Ammon's horn (tissue), 1 donor: ENCODE measurements at regions not wholly inside any gene's neighbourhood (a gene's known extent, or its start where the extent isn't known, plus 50 kb on each side); places are given as distances from the start of the nearest gene placed in this dataset.
"Not testable (repeated sequence)": the region's sequence is repeated elsewhere in the genome, so short reads cannot be mapped to it uniquely, and the experiment has no call there.

Experiments
- DNase-seq: peaks from one replicate; pipeline ENCODE4 v3.0.0-alpha.2; 2016; ENCODE audit warnings: low spot score

DNA sequence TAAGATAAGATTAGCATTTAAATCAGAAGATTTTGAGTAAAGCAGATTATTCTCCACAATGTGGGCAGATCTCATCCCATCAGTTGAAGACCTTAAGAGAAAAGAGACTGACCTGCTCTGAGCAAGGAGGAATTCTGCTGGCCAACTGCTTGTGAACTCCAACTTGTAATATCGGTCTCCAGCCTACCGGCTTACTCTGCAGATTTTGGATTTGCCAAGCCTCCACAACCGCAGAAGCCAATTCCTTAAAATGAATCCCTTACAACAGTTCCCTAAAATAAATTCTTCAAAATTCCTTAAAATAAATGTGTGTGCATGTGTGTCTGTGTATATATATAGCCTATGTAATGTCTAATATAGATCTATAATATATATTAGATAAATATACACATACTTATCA is 107.4 kb upstream of the KLF13 start:
- no peak for DNase-seq

DNA sequence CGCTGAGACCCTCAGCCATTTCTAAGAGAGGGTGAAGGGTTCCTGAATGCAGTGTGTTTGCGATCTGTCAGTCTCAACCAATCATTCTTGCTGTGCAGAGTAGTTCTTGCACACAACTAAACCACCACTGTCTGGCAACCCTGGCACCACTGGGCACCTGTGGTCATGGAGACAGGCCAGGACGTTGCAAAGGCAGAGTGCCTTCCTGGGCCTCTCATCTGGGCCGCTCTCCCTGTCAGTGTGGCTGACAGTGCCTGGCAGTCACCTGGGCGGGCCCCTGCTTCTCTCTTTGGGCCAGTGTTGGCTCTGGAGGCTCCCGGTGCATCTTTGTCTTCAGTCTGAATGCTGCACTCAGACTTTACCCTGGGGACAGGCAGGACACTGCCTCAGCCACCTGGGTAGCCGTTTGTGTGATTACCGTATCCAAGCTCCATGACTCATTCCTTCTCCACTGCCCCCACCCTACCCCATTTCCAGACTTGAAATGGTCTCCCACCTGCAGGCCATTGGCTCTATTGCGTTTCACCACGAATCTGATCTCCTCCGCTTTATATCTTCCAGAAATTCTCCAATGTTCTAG is 104.6 kb upstream of the KLF13 start:
- DNase-seq: no peak

DNA sequence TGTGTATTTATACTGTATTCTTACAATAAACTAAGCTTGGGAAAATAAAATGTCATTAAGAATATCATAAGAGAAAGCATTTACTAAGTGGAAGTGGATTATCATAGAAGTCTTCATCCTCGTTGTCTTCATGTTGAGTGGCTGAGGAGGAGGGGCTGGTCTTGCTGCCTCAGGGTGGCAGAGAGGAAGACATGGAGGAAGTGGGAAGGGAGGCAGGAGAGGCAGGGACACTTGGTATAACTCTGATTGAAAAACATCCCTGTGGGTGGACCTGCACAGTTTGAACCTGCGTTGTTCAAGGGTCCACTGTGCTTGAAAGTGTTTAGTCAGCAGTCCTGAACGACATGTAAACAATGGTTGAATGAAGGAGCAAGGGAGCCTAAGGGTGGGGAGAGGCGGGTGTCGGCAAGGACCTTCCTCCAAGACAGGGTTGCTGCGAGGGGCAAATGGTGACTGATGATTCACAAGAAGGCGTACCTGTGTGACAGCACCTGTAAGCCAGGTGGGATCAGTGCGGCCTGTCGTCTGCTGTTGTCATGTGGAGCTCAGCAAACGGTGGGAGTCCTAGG is 103.8 kb upstream of the KLF13 start:
- peak; percentile 28 for DNase-seq

DNA sequence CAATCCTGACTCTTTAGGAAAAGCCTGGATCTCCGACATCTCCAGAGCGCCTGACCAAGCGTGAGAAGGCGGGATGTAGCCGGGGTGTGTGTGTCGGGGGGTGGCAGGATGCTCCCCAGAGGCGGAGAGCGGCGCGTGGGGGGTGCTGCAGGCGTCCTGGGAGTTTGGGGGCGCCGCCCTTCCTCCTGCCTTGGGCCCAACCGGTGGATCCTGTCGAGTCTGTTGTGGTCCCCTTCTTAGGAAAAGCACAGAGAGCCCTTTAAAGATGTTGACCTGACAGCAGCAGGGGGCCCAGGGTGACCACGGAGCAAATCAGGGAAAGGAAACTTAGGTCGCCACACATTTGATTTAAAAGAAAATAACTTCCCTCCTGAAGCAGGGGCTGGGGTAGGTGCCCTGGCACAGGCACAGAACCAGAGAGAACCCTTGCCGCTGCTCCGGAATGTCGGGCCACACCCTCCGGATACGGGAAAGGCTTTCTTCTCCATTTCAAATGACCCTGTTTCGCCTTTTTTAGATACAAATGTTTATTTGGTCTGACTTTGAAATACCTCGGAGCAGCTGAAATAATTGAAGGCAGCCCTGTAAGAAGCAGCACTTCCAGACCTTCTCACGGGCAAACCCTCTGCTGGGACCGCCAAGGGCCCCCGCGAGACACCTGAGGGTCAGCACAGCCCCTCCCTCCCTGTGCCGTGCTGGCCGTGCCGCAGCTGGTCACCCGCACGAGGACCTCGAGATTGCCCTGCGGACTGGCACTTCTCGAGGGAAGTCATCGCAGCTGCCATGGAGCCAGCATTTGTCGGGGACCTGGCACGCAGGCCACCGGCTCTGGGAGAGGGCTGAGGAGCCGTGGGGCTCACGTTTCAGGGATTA is 102.9 kb upstream of the KLF13 start:
- DNase-seq: peak; percentile 25

DNA sequence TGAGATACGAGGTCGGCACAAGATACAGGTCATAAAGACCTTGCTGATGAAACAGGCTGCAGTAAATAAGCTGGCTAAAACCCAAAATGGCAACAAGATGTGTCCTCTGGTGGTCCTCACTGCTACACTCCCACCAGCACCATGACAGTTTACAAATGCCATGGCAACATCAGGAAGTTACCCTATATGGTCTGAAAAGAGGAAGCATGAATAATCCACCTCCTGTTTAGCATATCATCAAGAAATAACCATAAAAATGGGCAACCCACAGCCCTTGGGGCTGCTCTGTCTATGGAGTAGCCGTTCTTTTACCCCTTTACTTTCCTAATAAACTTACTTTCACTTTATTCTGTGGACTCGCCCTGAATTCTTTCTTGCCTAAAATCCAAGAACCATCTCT is 102.0 kb upstream of the KLF13 start:
- DNase-seq: not testable (repeated sequence)

DNA sequence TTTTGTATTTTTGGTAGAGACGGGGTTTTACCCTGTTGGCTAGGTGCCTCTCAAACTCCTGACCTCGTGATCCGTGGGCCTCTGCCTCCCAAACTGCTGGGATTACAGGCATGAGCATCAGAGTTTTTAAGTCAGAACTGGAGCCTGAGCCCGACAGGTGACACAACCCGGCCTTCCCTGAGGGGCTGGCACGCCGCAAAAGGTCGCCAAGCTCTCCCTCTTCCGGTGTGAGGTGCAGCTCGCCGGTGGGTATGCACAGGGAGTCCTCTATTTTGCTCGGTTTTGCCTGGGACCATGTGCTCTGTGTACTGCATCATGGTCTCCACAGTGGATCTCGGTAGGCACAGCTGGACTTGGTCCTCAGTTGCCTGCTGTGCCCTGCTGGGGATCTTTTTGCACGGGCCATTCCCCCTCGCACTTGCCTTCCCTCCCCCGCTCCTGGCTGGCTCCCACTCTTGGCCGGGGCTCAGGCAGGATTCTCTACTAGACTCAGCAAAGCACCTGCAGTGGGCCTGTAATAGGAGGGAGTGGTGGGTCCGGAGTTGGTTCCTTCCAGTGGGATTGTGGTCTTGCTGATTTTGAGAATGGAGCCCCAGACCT is 101.2 kb upstream of the KLF13 start:
- DNase-seq: no peak

DNA sequence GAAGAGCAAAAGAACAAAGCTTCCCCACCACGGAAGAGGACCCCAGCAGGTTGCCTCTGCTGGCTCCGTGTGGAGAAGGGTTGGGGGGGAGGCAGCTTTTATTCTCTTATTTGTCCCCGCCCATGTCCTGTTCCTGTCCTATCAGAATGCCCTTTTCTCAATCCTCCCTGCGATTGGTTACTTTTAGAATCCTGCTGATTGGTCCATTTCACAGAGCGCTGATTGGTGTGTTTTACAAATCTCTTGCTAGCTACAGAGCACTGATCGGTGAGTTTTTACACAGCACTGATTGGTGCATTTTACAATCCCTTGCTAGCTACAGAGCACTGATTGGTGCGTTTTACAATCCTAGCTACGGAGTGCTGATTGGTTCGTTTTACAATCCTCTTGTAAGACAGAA is 100.6 kb upstream of the KLF13 start:
- no peak for DNase-seq

DNA sequence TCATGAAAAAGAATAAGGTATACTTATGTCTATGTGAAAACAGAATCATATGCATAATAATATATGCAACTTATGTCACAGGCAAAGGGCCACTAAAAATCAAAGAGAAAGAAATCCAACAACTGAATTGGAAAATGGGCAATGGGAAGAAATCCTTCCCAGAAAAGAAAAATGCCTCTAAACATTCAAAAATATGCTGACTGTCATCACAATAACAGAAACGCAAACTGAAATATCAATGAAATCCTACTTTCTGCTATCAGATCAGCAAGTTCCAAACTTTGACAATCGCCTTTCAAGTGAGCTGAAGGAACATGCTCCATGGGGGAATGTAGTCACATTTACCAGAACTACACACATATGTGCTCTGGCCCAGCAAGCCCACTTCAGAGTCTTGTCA is 99.4 kb upstream of the KLF13 start:
- DNase-seq: no peak

DNA sequence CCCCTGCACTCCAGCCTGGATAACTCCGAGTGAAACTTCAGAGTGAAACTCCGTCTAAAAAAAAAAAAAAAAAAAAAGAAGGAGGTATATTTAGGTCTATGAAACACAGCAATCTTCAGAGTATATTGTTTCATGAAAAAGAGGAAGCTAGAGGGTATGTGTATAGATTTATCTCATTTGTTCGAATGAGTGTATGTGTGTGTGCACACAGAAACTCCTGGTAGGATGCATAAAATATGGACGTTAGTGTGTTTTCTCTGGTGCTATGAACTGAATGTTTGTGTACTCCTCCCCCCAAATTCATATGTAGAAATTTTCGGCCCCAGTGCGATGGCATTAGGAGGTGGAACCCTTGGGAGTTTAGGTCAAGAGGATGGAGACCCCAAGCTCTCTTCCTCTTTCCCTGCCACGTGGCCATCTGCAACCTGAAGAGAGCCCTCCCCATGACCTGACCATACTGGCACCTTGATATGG is 98.6 kb upstream of the KLF13 start:
- no peak for DNase-seq

DNA sequence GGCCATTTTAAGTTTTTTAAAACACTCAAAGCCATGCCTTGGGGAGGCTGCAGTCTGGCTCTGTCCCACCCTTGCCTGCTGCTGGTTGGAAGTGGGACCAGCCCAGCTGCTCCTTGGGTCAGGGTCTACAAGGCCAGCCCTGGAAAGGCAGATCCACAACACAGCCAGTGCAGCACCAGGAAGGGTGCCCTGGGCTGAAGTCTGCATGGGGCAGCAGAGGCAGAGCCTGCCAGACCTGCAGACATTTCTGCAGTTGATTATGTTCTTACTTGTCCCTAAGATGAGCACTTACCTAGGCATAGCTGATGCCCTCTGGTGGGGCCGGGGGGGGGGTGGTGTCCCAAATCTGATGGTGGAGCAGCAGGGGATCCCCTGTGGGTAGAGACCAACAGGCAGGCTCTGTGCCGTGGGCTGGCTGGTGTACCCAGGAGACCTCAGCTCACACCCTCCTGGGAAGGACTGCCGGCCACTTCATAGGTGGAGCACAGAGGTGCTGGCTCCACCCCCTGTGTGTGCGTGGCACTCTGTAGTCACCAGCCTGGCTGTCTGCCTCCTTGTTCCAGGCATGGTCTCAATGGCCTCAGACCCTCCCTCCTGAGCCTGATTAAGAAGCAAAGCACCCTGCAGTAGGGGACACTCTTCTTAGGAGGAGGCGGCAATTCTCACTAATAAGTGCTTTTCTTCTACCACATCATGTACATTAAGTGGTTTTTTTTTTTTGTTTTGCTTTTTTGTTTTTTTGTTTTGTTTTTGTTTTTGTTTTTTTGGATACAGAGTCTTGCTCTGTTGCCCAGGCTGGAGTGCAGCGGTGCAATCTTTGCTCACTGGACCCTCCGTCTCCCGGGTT is 97.4 kb upstream of the KLF13 start:
- DNase-seq: no peak

DNA sequence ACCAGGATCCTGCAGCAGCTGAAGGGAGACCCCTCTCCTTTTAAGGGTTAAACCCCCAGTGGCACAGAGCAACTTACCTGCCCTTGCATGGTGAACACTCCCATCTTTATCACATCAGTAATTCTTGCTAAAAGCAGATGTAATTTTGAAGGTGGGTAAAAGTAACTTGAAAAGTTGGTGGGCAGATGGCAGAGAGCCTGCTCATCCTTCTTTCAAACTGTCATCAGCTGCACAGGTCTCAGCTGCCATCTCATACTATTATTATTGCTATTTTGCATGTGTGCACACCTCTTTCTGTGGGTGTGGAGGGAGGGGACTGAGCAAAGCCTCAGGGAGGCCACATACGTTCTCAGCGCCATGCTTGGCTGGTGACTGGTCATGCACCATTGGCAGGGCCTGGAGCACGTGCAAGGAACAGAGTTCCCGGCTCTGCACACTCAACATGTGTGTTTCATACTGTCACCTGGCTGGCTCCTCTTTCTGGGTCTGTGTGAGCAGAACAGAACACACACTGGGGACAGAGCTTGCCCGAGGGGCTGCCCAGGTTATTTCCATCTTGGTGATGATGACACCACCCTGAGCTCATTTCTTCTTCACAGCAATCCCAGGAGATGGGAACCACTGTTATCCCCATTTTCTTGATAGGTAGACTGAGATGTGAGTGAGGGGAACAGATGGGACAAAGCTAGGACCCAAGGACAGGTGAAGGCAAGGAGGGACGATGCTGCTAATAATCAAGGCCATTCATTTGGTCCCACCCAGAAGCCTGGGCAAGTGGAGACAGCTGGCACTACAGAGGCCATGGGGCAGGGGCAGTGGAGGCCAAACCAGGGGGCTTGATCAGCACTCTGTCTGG is 95.8 kb upstream of the KLF13 start:
- no peak for DNase-seq

DNA sequence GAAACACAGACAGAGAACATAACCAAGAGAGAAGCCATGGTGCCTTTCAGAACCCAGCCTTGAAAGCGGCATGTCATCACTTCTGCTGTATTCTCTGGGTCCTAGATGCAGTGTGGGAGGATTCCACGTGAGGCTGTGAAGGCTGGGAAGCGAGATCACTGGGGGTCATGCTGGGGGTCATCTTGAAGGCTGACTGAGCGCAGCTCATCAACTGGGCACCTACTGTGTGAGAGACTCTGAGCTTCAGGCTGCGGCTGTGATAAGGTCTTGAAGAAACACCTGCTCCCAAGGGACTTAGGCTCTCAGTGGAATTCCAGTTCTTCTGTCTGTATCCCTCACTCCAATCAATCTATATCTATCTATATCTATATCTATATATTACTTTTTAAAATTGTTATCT is 91.8 kb upstream of the KLF13 start:
- DNase-seq: no peak

DNA sequence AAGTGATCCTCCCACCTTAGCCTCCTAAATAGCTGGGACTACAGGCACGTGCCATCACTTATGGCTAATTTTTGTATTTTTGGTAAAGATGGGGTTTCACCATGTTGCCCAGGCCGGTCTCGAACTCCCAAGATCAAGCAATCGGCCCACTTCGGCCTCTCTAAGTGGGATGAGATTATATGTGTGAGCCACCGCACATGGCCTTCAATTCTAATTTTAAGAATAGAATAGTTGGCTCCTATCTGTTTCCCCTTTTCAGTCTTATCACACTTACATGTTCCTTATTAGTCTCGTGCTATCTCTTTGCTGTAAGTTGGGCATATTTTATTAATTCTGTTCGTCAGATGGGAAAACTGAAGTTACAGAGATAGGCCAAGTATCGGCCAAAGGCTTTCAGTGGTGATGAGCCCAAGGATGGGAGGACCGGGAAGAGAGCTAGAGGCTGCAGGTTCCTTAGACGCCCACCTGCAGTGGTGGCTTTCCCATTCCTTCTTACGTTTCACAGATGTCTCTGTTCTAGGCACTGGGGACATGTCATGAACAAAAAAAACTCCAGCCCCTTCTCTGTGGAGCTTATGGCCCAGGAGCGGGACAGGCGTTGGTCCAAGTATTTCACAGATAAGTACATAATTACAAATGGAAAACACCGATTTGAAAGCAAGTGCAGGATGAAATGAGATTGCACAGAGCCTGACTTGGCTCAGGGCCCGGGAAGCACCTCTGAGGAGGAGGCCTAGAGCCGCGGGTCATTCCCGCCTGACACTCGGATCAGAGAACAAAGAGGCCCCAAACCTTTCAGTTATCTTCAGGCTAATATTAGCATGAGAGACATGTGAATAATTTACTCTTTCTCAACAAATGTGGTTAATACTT is 91.1 kb upstream of the KLF13 start:
- DNase-seq: no peak

DNA sequence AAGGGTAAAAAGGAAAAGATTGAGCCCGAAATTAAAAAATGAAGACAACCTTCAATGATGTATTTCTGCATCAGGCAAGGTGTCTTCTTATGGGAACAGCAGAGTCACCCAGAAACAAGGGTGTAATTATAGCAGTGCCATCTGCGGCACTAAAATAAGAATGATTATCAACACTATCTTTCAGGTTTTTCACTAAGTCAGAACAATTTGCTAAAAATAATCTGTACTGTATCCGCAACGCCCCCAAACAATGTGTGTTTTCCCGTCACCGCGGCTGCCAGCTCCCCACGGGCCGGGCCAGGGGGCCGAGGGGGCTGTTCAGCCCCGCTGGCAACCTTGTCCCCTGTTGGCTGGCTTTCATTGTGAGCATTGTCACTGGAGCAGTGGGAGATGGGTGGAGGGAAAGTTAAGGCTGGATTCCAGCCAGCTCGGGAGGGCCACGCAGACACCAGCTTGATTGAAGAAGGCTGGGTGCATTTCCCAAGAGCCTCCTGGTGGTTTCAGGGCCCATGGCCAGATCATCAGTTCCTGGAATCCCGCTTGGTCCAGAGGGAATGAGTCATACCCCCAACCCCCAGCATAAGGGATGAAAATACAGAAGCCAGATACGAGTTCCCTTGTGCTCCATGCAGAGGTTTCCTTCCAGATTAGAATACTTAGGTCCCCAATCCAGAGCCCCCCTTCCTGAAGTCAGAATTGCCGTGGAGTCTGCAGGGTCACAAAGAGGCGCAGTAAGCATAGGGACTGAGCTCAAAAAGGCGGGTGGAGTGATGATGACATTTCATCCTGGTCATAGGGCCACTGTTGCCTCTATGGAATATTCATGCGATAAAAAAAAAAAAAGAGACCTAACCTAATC is 90.2 kb upstream of the KLF13 start:
- DNase-seq: peak; percentile 71

DNA sequence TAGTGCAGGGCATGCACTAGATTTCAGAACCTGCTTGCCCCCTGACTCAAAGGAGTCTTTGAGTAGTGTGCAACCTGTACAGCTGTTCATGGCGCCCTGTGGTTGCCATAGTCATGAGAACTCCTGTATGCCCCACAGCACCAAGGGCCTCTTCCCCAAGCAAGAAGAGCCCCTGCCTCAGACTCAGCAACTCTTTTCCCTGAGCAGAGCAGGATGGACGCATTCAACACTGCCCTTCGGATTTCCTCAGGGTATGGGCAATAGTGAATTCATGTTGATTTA is 89.7 kb upstream of the KLF13 start:
- no peak for DNase-seq

DNA sequence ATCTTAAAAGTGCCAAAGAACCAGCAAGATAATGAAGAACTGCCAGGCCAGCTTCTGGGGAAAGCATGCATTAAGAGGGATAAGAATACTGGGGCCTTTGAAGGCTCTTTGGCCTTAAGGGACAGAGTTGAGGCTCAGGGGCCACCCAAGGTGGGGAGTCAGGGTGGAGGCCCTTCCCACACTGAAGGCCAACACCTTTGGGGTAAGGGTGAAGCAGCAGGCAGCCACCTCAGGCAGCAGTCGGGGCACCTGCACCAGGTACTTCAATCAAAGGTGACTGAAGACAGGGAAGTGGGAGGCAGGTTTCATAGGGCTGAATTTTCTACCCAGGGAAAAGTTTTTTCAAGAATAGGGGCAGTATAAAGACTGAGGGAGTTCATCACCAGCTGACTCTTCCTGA is 87.7 kb upstream of the KLF13 start:
- DNase-seq: no peak

DNA sequence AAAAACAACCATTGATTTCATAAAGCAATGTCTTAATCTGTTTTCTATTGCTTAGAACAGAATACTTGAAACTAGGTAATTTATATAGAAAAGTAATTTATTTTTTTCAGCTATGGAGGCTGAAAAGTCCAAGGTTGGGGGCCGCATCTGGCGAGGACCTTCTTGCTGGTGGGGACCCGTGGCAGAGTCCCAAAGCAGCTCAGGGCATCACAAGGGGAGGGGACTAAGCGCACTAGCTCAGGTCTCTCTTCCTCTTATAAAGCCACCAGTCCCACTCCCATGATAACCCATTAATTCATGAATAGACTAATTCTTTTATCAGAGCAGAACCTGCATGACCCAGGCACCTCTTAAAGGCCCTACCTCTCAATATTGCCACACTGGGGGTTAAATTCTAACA is 87.2 kb upstream of the KLF13 start:
- no peak for DNase-seq

DNA sequence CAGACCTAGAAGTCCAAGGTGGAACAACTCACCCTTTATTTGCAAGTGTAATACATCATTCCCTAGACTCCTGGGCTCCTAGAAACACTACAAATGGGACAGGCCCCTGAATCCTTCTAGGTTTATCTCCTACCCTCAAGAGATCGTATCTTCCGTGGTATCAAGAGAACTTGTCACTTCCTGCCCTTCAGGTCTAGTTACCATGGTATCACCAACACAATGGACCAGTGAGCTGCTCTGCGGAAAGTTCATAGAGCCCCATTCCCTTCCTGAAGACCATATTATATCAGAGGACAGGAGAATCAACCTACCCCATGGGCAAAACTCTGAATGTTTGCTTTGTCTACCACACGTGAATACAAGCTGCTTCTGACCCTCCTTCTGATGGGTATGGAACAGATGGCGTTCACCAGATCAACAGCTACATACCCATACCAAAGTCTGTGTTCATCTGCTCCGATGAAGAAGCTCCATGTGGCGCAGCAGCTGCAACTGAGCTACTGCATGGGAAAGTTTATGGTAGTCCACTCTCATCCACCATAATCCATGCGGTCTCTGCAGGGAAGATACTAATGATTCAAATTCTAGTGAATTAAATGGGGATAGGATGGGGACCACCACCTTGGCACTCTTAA is 84.6 kb upstream of the KLF13 start:
- DNase-seq: no peak

DNA sequence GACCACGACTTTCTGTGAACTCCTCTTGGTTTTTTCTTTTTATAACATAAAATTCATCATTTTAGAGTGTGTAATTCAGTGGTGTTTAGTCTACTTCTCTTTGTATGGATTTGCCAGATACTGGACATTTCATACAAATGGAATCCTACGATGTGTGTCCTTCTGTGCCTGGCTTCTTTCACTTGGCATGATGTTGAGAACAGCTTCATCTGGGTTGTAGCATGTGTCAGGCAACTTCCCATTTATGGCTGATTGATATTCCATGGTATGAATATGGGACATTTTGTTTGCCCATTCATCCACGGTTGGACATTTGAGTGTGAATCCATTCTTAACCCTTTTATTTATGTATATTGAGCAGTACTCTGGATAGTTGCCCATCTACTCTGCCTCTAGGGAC is 82.7 kb upstream of the KLF13 start:
- no peak for DNase-seq
